ENCODE measurements at regions not wholly inside any gene's neighbourhood (a gene's known extent, or its start where the extent isn't known, plus 50 kb on each side); places are given as distances from the start of the nearest gene placed in this dataset.

GRCh38 chr16:6536411-6536810, 796.2 kb upstream of the RBFOX1 start:
- no peak for TF ChIP-seq CTCF (IDR thresholded peaks at IDR 0.05; ENCODE audit: insufficient read depth, missing control alignments)
- DNase-seq (ENCODE audit: insufficient read length, low spot score): no peak
- FAIRE-seq: no peak

GRCh38 chr16:6531067-6531466, 801.6 kb upstream of the RBFOX1 start:
- no peak for FAIRE-seq

GRCh38 chr16:6528217-6528616, 804.4 kb upstream of the RBFOX1 start:
- no peak for FAIRE-seq
- TF ChIP-seq CTCF (IDR thresholded peaks at IDR 0.05; ENCODE audit: insufficient read depth, missing control alignments): no peak
- DNase-seq (ENCODE audit: insufficient read length, low spot score): no peak

More at GRCh38 chr16:6531067-6531466, 801.6 kb upstream of the RBFOX1 start:
- TF ChIP-seq CTCF (IDR thresholded peaks at IDR 0.05; ENCODE audit: insufficient read depth, missing control alignments): no peak
- DNase-seq (ENCODE audit: insufficient read length, low spot score): no peak

GRCh38 chr16:6527646-6528045, 805.0 kb upstream of the RBFOX1 start:
- no peak for TF ChIP-seq CTCF (IDR thresholded peaks at IDR 0.05; ENCODE audit: insufficient read depth, missing control alignments)
- FAIRE-seq (no peak), DNase-seq (ENCODE audit: insufficient read length, low spot score) (no peak)

GRCh38 chr16:6524501-6524900, 808.1 kb upstream of the RBFOX1 start:
- no peak for TF ChIP-seq CTCF (IDR thresholded peaks at IDR 0.05; ENCODE audit: insufficient read depth, missing control alignments)
- no peak for DNase-seq (ENCODE audit: insufficient read length, low spot score)
- no peak for FAIRE-seq

GRCh38 chr16:6517020-6517720, 815.5 kb upstream of the RBFOX1 start:
- TF ChIP-seq CTCF (IDR thresholded peaks at IDR 0.05; ENCODE audit: insufficient read depth, missing control alignments): no peak
- DNase-seq (ENCODE audit: insufficient read length, low spot score) (no peak), FAIRE-seq (no peak)

- FAIRE-seq: no peak
- no peak for TF ChIP-seq CTCF (IDR thresholded peaks at IDR 0.05; ENCODE audit: insufficient read depth, missing control alignments)
- DNase-seq (ENCODE audit: insufficient read length, low spot score): no peak
Measured at GRCh38 chr16:6512512-6512911, 820.1 kb upstream of the RBFOX1 start.
